HG03159 (cell line): ENCODE measurements at regions not wholly inside any gene's neighbourhood (a gene's known extent, or its start where the extent isn't known, plus 50 kb on each side); places are given as distances from the start of the nearest gene placed in this dataset.

Experiments used
- ATAC-seq: cut with Tn5 transposase; IDR thresholded peaks from one replicate; pipeline ENCODE4 v1.9.1; 2021; ENCODE audit warnings: mild to moderate bottlenecking, moderate library complexity; ENCODE audit not compliant: unreplicated experiment

- ATAC-seq = no peak
Measured at GRCh38 chr10:63735305-63735704, 214.1 kb downstream of the REEP3 start.

DNA sequence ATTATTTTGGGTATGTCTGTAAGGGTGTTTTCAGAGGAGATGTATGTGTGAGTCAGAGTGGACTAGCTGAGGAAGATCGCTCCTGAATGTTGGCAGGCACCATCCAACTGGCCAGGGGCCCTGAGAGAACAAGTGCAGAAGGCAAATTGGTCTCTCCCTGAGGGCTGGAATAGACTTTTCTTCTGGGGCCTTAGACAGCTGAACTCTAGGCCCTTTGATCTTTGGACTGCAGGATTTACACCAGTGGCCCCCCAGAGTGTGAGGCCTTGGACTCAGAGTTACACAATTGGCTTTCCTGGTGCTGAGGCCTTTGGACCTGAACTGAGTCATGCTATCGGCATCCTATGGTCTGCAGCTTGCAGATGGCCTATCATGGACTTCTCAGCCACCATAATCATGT is 217.2 kb downstream of the REEP3 start:
- no peak for ATAC-seq

DNA sequence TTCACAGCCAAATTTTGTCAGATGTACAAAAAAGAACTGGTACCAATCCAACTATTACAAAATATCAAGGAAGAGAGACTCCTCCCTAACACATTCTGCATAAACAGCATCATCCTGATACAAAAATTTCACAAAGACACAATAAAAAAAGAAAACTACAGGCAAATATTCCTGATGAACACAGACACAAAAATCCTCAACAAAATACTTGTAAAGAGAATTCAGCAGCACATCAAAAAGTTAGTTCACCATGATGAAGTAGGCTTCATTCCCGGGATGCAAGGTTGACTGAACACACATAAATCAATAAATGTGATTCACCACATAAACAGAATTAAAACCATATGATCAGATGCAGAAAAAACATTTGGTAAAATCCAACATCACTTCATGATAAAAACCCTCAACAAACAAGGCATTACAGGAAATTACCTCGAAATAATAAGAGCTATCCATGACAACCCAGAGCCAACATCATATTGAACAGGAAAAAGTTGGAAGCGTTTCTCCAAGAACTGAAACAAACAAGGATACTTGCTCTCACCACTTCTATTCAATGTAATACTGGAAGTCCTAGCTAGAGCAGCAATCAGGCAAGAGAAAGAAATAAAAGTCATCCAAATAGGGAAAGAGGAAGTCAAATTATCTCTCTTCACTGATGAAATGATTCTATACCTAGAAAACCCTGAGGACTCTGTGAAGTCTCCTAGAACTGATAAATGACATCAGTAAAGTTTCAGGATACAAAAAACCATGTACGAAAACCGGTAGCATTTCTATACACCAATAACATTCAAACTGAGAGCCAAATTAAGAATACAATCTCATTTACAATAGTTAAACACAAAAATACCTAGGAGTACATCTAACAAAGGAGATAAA is 223.1 kb downstream of the REEP3 start:
- ATAC-seq = no peak

GRCh38 chr10:63749915-63750314 is 228.7 kb downstream of the REEP3 start:
- ATAC-seq = no peak

DNA sequence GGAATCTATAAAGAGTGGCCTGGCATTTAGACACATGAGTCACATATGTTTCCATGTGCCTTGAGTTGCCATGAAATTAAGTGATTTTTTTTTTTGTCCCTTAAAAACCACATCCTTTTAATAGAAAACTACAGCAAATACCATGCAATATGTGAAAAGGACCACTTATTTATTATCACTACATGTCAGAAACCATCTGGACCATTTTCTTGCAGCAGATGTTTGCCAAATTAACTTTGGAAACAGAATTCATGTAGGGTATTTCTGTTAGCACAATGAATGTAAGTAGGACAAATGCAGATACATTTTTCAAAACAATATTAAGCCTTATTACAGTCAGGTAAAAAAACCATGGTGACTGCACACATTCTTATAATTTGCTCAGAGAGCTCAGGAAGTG is 230.6 kb downstream of the REEP3 start:
- ATAC-seq = no peak

DNA sequence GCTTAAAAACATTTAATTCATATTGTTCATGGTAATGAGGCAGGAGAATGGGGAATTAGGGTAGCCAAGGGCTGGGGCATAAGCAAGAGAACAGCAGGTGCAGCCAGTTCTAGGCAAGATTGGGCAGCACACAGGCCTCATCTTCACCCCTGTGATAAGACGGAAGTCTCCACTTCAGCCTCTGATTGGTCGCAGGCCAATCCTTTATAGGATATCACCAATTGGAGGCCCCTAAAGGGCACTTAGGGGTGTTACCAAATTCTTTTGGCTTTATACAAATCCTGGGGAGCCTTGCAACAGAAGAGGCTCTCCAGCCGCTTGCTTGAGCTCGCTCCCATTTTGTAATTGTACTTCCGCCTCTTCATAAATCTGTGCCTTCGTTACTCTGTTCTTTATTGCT is 231.1 kb downstream of the REEP3 start:
- no peak for ATAC-seq

DNA sequence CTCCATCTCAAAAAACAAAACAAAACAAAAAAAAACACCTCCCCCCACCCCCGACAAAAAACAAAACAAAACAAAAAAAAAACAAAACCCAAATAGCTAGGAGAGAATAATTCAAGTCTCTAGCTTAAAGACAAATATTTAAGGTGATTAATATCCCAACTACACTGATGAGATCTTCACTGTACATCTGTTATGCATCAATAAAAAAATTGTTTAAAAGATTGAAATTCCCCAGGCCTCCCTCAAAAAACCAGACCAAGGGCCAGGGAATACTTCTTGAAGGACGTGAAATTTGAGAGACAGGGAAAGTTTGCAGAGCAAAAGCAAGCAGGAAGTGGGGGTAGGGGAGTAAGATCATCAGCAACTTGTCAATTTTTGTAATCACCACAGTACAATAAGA is 232.6 kb downstream of the REEP3 start:
- ATAC-seq = no peak

- no peak for ATAC-seq
Measured at GRCh38 chr10:63755441-63755840, 234.2 kb downstream of the REEP3 start.

DNA sequence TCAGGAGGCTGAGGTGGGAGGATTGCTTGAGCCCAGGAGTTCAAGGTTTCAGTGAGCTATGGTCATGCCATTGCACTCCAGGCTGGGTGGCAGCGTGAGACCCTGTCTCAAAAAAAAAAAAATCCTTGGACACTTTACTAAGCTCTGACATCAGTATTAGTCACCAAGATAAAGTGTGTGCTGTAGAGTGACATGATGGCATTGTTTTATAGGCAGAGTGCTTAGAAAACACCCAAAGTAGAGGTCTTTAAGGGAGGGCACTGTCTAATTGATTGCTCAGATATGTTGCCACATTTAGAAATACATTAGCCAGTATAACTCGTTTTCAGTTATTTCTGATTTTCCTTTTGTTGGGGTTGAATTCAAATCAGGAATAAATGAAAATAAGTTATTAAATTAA is 235.9 kb downstream of the REEP3 start:
- no peak for ATAC-seq

- no peak for ATAC-seq
Measured at GRCh38 chr10:63758080-63758479, 236.9 kb downstream of the REEP3 start.

DNA sequence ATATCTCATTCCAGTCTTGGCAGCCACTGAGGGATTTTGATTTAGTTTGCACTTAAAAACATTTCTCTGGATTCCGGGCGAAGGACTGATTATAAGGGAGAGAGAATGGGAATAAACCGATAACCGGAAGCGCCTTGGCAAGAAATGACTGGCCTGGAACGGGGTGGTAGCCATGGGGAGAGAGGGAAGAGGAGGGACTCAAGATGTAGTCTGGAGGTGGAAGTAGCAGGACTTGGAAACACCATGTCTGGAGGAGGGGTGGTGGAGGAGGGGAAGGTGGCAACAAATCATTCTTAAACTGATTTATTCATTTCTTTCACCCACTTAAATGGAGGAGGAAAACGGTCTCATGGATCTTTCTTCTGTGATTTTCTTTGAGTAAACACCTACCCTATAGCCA is 238.1 kb downstream of the REEP3 start:
- ATAC-seq = no peak

GRCh38 chr10:63760034-63760707 is 239.0 kb downstream of the REEP3 start:
- ATAC-seq = no peak

- no peak for ATAC-seq
Measured at GRCh38 chr10:63760708-63761047, 239.5 kb downstream of the REEP3 start.

DNA sequence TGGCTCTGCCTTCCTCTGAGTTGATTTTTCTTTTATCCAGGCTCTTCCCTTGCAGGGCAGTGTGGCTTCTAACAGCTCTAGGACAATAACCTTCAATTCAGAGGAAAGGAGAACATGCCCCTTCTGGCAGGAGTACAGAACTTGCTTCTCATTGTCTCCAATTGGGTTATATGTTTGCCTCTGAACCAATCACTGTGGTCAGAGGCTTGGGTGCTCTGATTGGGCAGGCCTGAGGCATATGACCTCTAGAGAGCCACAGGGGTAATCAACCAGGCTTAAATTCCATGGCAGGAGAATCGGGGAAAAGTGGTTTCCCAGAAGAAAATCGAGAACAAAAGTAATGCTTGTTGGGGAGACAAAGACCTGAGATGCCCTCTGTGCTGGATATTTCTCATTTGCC is 240.0 kb downstream of the REEP3 start:
- ATAC-seq = no peak

DNA sequence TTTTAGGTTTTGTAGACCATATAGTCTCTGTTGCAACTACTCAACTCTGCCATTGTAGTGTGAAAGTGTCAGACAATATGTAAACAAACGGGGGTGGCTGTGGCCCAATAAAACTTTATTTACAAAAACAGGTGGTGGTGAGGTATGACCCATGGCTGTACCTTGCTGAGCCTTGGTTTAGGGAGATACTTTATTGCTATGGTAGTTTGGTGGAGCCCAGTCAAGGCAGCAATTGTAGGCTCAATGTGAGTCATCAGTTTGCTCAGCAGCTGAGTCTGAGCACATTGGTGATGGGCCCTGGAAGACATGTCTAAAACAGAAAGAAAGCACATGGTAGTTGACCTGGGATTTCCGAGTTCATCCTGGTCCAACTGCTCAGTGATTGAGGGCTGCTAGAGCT is 242.5 kb downstream of the REEP3 start:
- no peak for ATAC-seq

- ATAC-seq = no peak
Measured at GRCh38 chr10:63765126-63765525, 243.9 kb downstream of the REEP3 start.

DNA sequence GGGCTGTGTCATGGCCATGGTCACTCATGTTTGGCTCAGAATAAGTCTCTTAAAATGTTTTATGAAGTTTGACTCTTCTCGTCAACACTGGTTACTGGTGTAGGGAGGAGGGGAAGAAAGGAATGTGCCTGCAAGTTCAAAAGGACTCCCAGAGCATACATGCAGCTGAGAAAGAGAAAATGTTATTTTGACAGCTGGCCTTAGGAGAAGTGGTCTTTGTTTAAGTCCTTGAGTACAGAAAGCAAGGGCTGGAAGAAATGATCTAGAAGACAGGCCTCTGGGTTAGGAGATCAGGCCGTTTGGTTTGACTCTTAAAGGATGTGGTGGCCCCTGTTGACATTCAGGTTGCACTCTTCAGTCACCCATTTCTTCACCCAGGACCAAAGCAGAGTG is 245.5 kb downstream of the REEP3 start:
- no peak for ATAC-seq

DNA sequence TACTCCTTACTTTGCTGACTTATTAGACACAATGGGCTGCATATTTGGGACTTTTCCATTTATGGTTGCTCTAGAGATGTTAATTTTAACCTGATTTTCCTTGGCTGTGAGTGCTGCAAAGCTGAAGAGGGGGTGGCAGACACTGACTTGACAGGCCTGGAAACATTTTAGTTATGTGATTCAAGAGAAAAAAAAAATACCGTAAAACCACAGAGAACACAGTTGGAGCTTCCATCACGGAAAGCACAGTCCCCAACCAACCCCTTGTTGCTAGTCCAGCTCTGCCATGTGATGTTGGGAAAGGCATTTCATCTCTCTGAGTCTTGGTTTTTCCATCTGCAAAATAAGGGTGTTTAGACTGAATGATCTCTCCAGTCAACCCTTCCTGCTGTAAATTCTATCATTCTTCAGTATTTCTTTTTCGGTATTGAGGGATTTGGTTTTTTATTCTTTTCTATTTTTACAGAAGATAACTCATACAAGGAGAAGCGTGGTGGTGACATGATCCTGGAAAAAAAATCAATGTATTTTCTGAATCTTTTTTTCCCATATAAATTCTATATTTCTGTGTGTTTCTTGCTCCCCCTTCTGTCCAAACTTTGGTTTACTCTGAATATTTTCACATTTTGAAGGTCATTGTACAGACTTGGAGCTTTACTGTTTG is 246.1 kb downstream of the REEP3 start:
- ATAC-seq = no peak

DNA sequence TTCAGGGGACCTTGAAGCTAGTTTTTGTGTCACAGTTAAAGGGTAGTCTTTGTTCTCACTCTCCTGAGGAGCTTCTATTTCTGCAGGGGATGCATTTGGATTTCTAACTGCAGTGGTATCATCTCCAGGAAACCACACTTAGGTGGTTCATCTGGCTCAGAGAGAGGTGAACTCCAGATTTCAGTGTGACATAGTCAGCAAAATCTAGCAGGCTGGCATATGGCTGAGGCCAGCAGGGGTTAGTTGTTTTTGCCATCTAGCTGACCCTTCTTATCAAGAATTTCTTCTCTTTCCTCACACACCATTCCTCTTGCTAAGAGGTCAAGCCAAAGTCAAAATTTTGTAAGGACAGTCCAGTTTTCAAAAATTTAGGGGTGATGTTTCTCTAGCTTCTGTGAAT is 248.2 kb downstream of the REEP3 start:
- no peak for ATAC-seq

DNA sequence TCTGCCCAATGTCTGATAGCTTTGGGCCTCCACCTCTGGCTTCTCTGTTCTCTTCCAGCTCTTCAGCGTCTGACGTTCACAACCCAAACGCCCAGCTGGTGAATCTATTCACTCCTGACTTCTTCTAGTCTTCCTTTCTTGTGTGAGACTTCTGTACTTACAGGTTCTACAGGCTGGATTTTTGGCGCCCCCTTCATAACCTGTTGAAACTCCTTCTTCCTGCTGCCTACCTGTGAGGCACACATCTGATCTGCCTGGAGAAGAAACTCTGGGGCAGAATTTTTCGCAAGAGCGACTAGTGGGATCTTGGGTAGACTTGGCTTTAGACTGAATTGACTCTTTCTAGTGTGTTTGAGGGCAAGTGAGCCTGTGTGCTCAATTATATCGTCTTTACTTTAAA is 249.3 kb downstream of the REEP3 start:
- ATAC-seq = no peak

DNA sequence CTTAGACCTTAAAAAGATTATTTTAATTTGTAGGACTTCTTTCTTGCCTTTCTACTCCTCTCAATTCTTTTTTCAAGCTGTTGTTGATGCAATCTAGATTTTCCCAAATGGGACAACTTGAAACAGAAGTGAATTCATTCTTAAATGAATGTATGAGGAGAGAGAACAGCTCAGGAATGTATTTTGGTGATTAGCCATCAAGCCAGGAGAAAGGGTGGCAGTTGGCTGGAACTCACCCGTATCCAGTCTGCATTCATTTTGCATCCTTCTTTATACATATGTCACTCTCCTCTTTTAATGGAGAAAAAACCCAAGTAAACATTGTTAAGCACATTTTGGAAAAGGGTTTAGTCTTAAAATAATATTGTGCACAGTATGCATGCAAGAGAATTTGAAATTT is 251.3 kb downstream of the REEP3 start:
- no peak for ATAC-seq

GRCh38 chr10:63773106-63773505 is 251.9 kb downstream of the REEP3 start:
- ATAC-seq = no peak
